Muscle of leg (tissue), 3 donors: ENCODE measurements at regions not wholly inside any gene's neighbourhood (a gene's known extent, or its start where the extent isn't known, plus 50 kb on each side); places are given as distances from the start of the nearest gene placed in this dataset.

ENCODE experiments used
- DNase-seq: peaks from one replicate; pipeline ENCODE4 v3.0.0; 2013
- H3K27ac ChIP-seq: one replicate; pipeline ENCODE4 v1.5.1; 2013; ENCODE audit warnings: mild to moderate bottlenecking, low read length, control low read depth
- H3K27me3 ChIP-seq: one replicate; pipeline ENCODE4 v1.6.1; 2013; ENCODE audit warnings: low read length; ENCODE audit not compliant: control insufficient read depth, insufficient read depth
- H3K36me3 ChIP-seq: one replicate; pipeline ENCODE4 v1.6.1; 2013; ENCODE audit warnings: low read length; ENCODE audit not compliant: control insufficient read depth, insufficient read depth
- H3K4me1 ChIP-seq: one replicate; pipeline ENCODE4 v1.6.1; 2013; ENCODE audit warnings: low read length; ENCODE audit not compliant: control insufficient read depth, insufficient read depth
- H3K4me3 ChIP-seq: one replicate; pipeline ENCODE4 v1.5.1; 2013; ENCODE audit warnings: low read length, control low read depth
- H3K9me3 ChIP-seq: replicated peaks from 2 replicates; pipeline ENCODE4 v1.6.1; 2013; ENCODE audit warnings: low read depth, low read length; ENCODE audit not compliant: control insufficient read depth
- WGBS: methylation state at CpG from one replicate; pipeline ENCODE4 v1.1.5; 2013; ENCODE audit warnings: missing lambda C conversion rate; ENCODE audit not compliant: insufficient coverage; 5-methylcytosine and 5-hydroxymethylcytosine counted together

DNA sequence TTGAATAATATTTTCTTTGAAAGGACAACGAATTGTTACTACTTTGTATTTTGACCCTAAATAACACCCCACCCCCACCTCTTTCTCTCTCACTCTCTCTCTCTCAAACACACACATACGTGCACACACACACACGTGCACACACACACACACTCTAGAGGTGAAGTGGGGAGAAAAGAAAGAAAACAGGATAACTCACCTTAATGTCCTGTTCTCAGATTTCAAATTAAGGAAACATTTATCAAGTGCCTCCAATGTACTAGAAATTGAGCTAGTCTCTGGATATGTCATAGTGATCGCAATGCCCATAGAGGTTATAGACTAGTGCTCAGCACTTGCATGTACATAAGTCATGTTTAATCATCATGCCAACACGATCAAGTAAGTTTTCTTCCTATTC lies 1483.6 kb upstream of the SEL1L start:
- H3K27me3 ChIP-seq, result no peaks in the 10 kb centered on the region
- no peaks in the 10 kb centered on the region for H3K9me3 ChIP-seq
- H3K36me3 ChIP-seq, result no peaks in the 10 kb centered on the region
- WGBS, result no CpG with 5 or more reads among the region's 5 CpGs
- H3K4me1 ChIP-seq, result no peaks in the 10 kb centered on the region
- H3K27ac ChIP-seq, result no peak overlapping the region
- no peak for DNase-seq
- no peak overlapping the region for H3K4me3 ChIP-seq

DNA sequence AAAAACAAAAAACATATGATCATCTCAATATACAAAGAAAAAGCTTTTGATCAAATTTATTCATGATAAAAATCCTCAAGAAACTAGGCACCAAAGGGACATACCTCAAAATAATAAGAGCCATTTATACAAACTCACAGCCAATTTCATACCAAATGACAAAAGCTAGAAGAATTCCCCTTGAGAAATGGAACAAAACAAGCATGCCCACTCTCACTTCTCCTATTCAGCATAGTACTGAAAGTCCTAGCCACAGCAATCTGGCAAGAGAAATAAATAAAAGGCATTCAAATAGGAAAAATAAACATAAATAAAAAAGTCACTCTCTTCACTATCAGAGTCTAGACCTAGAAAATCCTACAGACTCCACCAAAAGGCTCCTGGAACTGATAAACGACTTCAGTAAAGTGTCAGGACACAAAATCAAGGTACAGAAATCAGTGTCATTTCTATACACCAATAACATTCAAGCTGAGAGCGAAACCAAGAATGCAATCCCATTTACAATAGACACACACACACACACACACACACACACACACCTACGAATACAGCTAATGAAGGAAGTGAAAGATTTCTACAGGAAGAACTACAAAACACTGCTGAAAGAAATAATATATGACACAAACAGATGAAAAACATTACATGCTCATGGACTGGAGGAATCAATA lies 1486.2 kb upstream of the SEL1L start:
- Histone ChIP-seq H3K4me1 (no peaks in the 10 kb centered on the region), H3K4me3 (no peak overlapping the region), H3K27ac (no peak overlapping the region), H3K27me3 (no peaks in the 10 kb centered on the region), H3K9me3 (no peaks in the 10 kb centered on the region), H3K36me3 (no peaks in the 10 kb centered on the region)
- no peak for DNase-seq
- WGBS, result no CpG with 5 or more reads among the region's 3 CpGs

DNA sequence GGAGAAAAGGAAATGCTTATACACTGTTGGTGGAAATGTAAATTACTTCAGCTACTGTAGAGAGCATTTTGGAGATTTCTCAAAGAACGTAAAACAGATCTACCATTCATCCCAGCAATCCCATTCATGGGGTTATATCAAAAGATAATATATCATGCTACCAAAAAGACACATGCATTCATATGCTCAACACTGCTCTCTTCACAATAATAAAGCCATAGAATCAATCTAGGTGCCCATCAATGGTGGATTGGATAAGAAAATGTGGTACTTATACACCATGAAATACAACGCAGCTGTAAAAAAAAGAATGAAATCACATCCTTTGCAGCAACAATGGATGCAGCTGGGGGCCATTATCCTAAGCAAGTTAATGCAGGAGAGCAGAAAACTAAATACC lies 1487.7 kb upstream of the SEL1L start:
- no peaks in the 10 kb centered on the region for H3K4me1 ChIP-seq
- no peak for DNase-seq
- H3K9me3 ChIP-seq, result no peaks in the 10 kb centered on the region
- no peaks in the 10 kb centered on the region for H3K36me3 ChIP-seq
- H3K27ac ChIP-seq, result no peak overlapping the region
- no peaks in the 10 kb centered on the region for H3K27me3 ChIP-seq
- no CpG with 5 or more reads among the region's 2 CpGs for WGBS
- no peak overlapping the region for H3K4me3 ChIP-seq

GRCh38 chr14:83023369-83023768 lies 1489.7 kb upstream of the SEL1L start:
- Histone ChIP-seq H3K4me1 (no peaks in the 10 kb centered on the region), H3K27me3 (no peaks in the 10 kb centered on the region), H3K36me3 (no peaks in the 10 kb centered on the region), H3K9me3 (no peaks in the 10 kb centered on the region), H3K4me3 (no peak overlapping the region), H3K27ac (no peak overlapping the region)
- DNase-seq, result no peak
- WGBS, result no CpG with 5 or more reads among the region's 3 CpGs

DNA sequence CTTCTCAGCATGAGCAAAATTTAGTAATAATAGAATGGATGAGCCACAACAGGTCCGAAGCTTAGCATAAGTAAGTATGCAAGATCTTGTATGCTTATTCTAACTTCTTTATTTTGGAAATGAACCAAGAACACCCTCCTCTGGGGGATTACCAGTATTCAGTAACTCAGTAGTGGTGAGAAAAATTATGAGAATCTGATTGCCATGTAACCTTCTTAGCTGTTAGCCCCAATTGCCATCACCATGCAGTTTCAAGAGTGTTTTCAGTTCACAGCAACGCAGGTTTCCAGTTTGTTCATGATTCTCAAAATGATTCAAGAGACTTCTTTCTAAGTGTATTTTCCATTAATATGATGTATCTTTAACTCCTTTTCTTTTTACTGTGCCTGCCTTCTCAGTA lies 1507.6 kb upstream of the SEL1L start:
- no CpG with 5 or more reads among the region's 2 CpGs for WGBS
- H3K9me3 ChIP-seq, result no peaks in the 10 kb centered on the region
- no peaks in the 10 kb centered on the region for H3K27me3 ChIP-seq
- DNase-seq, result no peak
- H3K36me3 ChIP-seq, result no peaks in the 10 kb centered on the region
- H3K4me1 ChIP-seq, result no peaks in the 10 kb centered on the region
- H3K27ac ChIP-seq, result no peak overlapping the region
- H3K4me3 ChIP-seq, result no peak overlapping the region

GRCh38 chr14:83042858-83043257 lies 1509.2 kb upstream of the SEL1L start:
- no peaks in the 10 kb centered on the region for H3K27me3 ChIP-seq

DNA sequence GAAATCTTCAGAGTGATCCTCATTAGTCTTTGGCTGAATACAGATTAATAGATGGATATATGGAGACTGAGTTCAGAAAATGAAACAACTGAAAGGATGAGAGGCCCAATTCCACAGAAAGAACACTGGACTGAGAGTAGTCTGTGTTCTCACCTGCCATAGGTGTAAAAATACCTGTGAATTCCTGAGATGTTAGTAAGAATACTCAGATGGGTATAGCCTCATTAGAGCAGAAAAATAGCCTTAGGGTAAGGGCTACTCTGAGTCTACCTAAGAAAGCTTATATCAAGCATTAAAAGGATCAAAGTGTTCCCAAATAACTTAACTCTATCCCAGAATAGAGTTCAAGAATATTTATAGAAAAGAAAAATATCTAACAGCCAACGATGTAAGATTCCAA lies 1510.3 kb upstream of the SEL1L start:
- Histone ChIP-seq H3K27ac (no peak overlapping the region), H3K36me3 (no peaks in the 10 kb centered on the region), H3K9me3 (no peaks in the 10 kb centered on the region), H3K4me3 (no peak overlapping the region), H3K4me1 (no peaks in the 10 kb centered on the region), H3K27me3 (no peaks in the 10 kb centered on the region)
- WGBS, result no CpG with 5 or more reads among the region's 1 CpG
- DNase-seq, result no peak

More at GRCh38 chr14:83042858-83043257, 1509.2 kb upstream of the SEL1L start:
- H3K4me1 ChIP-seq, result no peaks in the 10 kb centered on the region
- DNase-seq, result no peak
- H3K9me3 ChIP-seq, result no peaks in the 10 kb centered on the region
- no peak overlapping the region for H3K4me3 ChIP-seq
- WGBS, result no CpG with 5 or more reads among the region's 2 CpGs
- H3K36me3 ChIP-seq, result no peaks in the 10 kb centered on the region
- H3K27ac ChIP-seq, result no peak overlapping the region

GRCh38 chr14:83047059-83047830 lies 1513.6 kb upstream of the SEL1L start:
- Histone ChIP-seq H3K27me3 (no peaks in the 10 kb centered on the region), H3K4me3 (no peak overlapping the region), H3K4me1 (no peaks in the 10 kb centered on the region), H3K27ac (no peak overlapping the region), H3K36me3 (no peaks in the 10 kb centered on the region), H3K9me3 (peaks cover 3% of the 10 kb centered on the region)
- no CpG with 5 or more reads among the region's 2 CpGs for WGBS
- peak; percentile 3 for DNase-seq

- H3K9me3 ChIP-seq, result peaks cover 4% of the 10 kb centered on the region
- H3K36me3 ChIP-seq, result no peaks in the 10 kb centered on the region
- DNase-seq, result no peak
- WGBS, result 100% methylated on average over 1 of the region's 1 CpG
- H3K4me1 ChIP-seq, result no peaks in the 10 kb centered on the region
- H3K27ac ChIP-seq, result no peak overlapping the region
- no peaks in the 10 kb centered on the region for H3K27me3 ChIP-seq
- no peak overlapping the region for H3K4me3 ChIP-seq
These were observed 1519.5 kb upstream of the SEL1L start for GRCh38 chr14:83053022-83053710.

GRCh38 chr14:83058068-83058467 lies 1524.4 kb upstream of the SEL1L start:
- Histone ChIP-seq H3K27me3 (no peaks in the 10 kb centered on the region), H3K36me3 (no peaks in the 10 kb centered on the region), H3K27ac (no peak overlapping the region), H3K4me3 (no peak overlapping the region), H3K4me1 (no peaks in the 10 kb centered on the region), H3K9me3 (no peaks in the 10 kb centered on the region)
- 75% methylated on average over 1 of the region's 1 CpG for WGBS
- DNase-seq, result no peak
